ENCODE measurements at regions not wholly inside any gene's neighbourhood (a gene's known extent, or its start where the extent isn't known, plus 50 kb on each side); places are given as distances from the start of the nearest gene placed in this dataset.
"Not testable (repeated sequence)": the region's sequence is repeated elsewhere in the genome, so short reads cannot be mapped to it uniquely, and the experiment has no call there.

DNA sequence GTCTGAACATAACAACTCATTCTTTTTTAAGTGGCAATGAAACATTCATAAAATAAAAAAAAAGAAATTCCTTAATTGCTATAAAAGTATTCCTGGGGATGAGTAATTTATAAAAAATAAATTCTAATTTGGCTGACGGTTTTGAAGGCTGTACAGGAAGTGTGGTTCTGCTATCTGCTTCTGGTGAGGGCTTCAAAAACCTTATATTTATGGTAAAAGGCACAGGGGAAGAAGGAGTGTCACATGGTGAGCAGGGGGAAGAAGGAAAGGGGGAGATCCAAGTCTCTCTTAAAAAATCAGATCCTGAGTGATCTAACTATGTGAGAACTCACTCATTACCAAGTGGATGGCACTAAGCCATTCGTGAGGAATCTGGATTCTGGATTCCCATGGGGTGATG is 539.0 kb downstream of the GOLGA6L6 start:
- DNase-seq (ENCODE audit: low spot score), result not testable (repeated sequence)

DNA sequence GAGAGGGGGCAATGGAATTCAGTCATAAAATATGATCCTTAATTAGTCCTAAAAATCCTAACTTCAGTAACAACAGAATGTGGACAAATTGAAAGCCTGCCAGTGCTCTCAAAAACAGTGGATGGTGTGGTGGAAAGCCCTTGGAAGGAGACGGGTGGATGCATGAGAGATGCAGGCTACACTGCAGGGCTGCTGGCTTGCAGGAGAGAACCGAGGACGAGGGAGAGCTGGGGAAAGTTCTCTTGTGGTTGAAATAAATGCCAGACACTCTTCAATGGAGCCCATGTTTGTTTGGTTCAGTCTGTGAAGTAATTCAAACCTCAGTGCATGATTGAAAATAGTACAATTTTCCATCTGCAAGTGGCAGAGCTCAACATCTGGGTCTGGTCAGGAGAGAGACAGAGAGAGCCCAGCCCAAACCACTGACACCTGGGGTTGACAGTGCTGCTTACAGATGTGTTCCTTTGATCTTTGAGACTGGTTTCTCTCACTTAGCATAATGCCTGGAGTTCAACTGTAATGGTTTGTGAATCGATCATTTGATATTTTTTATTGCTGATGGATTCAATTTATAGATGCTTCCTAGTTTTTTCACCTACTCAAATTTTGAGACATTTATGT is 544.9 kb downstream of the GOLGA6L6 start:
- not testable (repeated sequence) for DNase-seq (ENCODE audit: low spot score)

DNA sequence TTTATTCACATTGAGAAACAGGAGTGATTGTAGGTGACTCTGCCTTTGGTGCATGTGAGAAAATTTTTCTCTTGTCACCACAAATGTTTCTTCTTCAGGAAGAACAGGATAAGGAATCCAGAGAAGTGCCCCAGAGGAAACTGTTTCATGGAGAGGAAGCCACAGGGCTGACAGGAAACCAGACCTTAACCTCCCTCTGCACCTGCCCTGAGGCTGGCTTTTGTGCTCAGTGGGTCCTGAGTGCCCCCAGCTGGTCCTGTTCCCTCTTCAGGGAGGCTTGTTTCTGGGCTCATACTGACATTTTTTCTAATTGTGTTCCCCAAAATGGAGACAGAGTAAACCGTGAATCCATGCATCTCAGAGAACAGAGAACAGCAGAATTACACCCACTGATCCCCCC is 546.3 kb downstream of the GOLGA6L6 start:
- not testable (repeated sequence) for DNase-seq (ENCODE audit: low spot score)

DNA sequence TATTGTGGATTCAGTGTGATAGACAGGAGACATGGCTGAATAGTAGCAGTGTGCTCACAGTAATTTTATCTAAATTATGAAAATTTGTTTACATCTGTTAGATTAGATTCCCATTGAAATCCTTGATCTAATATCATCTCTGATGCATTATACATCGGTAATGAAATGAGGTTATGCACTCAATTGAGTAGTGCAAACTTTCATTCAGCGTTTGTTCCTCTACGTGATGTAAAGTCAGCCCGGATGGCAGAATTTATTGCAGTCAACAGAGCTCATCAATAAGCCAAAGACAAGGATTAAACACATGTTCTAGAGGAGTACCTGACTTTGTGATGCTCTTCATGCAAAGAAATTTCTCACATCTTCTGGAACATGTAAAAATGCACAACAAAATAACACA is 549.2 kb downstream of the GOLGA6L6 start:
- no peak for DNase-seq (ENCODE audit: low spot score)

DNA sequence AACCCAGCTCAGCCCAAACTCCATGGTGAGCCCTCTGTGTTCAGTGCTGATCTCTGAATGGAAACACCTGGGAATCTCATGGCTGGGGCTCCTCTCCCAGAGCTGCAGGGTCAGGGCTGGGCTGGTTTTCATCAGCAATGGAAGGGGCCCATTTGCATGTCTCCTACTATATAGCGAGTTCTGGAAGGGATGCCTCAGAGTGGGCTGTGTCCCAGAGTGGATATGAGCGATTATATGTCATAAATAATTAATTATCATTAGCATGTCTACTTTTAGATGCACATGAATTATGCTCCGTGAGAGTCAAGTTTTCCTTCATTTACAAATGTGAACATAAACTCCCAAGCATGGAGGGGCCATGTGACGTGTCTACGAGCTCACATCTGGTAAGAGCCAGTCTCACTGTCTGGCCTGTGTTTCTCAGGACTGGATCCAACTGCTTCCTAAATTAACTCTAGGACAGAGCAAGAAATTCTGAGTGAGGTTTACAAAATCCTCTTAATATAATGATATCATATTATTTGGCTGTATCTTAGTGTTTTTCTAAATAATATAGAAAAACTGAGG is 553.4 kb downstream of the GOLGA6L6 start:
- no peak for DNase-seq (ENCODE audit: low spot score)

DNA sequence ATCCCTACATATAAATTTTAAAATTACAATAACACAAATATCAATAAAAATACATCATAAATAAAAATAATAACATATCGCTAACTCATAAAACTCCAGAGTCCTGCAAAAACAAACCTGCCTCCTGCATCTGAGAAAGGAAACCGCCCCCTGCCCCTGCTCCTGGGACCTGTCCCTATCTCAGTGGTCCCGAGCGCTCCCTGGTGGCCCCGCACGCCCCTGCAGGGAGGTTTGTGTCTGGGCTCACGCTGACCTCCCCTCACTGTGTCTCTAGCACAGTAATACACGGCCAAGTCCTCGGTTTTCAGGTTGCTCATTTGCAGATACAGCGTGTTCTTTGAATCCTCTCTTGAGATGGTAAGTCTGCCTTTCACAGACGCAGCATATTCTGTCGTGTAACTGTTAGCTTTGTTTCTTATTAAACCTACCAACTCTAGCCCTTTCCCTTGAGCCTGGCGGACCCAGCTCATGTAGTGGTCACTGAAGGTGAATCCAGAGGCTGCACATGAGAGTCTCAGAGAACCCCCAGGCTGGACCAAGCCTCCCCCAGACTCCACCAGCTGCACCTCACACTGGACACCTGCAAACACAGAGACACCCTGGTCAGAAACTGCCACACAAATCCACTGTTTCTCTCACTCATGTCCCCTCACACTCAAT is 554.1 kb downstream of the GOLGA6L6 start:
- no peak for DNase-seq (ENCODE audit: low spot score)

DNA sequence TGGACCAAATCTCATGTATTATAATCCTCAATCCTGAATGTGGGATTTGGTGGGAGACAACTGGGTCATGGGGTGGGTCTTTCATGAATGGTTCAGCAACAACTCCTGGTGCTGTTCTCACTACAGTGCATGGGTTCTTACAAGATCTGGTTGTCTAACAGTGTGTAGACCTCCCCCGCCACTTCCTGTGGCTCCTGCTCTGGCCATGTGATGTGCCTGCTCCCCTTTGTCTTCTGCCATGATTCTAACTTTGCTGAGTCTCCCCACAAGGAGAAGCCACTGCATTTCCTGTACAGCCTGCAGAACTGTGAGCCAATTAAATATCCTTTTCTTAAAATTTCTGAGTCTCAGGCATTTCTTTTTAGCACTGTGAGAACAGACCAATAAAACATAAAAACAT is 557.5 kb downstream of the GOLGA6L6 start:
- DNase-seq (ENCODE audit: low spot score), result no peak

DNA sequence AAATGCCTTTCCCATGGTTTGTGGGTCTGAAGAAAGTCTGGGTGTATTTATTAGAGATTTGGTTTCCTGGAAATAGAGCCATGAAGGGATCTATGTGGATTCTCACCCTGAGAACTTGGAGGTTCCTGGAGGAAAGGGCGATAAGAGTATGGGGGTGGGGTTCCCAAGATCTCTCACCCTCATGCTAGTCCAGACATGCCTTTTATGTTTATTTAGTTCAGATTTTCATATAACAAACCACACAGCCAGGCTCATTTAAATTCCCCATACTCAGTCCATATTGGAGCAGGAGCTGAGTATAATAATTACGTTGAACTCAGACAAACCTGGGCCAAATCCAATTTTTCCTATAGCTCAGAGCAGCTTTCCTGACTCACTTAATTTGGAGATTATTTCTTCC is 566.6 kb downstream of the GOLGA6L6 start:
- no peak for DNase-seq (ENCODE audit: low spot score)

DNA sequence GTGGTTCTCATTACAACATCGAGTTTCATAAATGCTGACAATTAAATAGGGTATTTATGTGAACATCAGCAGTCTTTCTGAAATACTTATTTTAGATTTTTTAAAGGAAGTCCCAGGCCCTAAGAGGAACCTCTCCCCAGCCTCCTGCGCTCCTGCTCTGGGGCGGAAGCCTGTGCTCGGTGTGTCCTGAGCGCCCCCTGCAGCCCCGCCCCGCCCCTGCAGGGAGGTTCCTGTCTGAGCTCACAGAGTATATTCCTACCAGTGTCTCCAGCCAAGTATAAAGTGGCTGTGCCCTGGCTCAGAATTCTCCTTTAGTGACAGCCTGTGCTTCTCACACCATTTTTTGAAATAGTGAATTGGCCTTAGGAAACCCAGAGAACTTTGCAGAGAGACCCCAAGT is 567.9 kb downstream of the GOLGA6L6 start:
- DNase-seq (ENCODE audit: low spot score), result no peak

DNA sequence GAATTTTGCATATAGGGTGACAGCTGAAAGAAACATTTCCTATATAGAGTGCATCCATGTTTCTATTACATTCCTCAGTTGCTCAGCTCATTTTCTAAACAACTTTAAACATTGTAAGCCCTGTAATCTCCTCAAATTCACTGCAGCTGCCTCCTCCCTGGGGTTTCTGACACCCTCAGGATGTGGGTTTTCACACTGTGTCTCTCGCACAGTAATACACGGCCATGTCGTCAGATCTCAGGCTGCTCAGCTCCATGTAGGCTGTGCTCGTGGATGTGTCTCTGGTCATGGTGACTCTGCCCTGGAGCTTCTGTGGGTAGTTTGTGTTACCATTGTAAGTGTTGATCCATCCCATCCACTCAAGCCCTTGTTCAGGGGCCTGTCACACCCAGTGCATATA is 569.0 kb downstream of the GOLGA6L6 start:
- DNase-seq (ENCODE audit: low spot score), result not testable (repeated sequence)

DNA sequence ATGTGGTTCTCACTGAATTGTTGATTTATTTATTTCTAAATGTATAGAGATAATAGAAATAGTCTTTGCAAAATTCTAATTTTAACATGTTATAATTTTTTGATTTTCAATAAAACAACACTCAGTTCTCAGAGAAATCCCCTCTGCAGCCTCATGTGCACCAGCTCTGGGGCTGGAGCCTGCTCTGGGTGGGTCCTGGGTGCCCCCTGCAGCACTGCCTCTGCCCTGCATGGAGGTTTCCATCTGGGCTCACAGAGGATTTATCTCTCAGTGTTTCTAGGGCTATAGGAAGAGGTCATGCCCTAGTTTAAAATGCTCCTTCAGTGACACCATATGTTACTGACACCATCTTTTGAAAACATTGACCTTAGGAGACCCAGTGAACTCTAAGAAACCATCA is 576.0 kb downstream of the GOLGA6L6 start:
- DNase-seq (ENCODE audit: low spot score), result not testable (repeated sequence)

DNA sequence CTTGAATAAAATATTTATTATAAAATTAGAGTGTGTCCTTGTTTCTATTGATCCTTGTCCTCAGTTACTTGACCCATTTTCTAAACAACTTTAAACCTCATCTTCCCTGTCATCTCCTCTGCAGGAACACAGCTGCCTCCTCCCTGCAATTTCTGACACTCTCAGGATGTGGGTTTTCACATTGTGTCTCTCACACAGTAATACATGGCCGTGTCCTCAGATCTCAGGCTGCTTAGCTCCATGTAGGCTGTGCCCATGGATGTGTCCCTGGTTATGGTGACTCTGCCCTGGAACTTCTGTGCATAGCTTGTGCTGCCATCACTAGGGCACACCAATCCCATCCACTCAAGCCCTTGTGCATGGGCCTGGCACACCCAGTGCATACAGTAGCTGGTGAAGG is 577.1 kb downstream of the GOLGA6L6 start:
- not testable (repeated sequence) for DNase-seq (ENCODE audit: low spot score)

DNA sequence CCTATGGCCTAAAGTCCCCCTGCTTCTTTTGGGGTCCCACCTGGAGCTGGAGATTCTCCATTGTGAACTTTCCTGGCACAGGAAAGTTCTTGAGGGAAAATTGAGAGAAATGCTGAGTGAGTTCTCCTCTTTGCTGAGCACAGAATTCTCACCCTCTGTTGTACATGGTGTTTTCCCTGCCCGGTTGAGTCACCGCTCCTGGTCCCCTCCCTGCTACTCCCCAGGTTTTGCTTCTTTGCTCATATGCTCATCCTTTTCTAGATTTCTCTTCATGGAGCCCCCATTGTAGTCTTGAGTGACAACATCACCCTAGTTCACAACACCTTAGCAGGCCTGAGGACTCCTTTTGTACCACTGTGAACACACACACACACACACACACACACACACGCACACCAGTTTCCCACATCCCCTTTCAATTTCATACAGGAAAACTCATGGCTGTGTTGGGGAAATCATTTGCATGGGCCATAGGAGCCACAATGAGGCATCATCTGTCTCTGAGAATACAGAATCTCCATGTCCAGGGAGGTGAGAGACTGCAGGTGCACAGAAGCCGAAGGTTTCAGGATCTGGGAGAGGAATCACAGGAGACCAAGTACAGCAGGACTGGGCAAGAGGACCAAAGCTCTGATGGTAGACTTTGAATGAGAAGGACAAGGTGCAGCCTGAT is 585.3 kb downstream of the GOLGA6L6 start:
- no peak for DNase-seq (ENCODE audit: low spot score)

DNA sequence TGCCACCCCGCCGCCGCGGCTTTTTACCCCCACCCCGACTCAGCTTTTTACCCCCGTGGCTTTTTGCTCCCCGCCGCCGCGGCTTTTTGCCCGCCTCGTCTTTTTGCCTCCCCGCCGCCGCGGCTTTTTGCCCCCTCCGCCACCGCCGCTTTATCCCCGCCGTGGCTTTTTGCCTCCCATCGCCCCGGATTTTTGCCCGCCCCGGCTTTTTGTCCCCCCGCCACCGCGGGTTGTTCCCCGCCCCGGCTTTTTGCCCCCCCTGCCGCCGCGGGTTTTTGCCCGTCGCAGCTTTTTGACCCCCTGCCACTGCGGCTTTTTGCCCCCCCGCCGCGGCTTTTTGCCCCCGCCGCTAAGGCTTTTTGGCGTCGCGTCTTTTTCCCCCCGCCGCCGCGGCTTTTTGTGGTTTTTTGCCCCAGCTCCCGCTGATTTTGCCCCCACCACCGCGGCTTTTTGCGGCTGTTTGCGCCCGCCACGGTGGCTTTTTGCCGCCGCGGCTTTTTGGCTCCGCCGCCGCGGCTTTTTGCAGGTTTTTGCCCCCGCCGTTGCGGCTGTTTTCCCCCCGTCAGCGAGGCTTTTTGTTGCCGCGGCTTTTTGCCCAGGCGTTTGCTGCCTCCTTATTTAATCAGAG is 597.2 kb downstream of the GOLGA6L6 start:
- DNase-seq (ENCODE audit: low spot score), result no peak

DNA sequence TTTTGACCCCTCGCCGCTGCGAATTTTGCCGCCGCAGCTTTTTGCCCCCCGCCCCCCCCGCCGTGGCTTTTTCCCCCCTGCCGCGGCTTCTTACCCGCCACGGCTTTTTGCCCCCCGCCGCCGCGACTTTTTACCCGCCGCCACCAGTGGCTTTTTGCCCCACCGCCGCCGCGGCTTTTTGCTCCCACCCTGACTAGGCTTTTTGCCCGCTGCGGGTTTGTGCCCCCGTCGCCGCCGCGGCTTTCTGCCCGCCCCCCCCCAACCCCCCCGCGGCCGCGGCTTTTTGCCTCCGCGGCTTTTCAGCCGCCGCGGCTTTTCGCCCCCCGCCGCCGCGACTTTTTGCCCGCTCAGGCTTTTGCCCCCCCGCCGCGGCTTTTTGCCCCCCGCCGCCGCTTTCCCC is 598.1 kb downstream of the GOLGA6L6 start:
- DNase-seq (ENCODE audit: low spot score), result no peak

DNA sequence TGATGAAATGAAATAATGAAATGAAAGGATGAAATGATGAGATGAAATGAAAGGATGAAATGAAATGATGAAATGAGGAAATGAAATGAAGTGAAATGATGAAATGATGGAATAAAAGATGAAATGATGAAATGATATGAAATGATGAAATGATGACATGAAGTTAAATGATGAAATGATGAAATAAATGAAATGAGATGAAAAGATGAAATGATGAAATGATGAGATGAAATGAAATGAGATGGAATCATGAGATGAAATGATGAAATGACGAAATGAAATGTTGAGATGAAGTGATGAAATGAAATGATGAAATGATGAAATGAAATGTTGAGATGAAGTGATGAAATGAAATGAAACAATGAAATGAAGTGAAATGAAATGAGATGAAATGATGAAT is 638.3 kb downstream of the GOLGA6L6 start:
- DNase-seq (ENCODE audit: low spot score), result not testable (repeated sequence)

DNA sequence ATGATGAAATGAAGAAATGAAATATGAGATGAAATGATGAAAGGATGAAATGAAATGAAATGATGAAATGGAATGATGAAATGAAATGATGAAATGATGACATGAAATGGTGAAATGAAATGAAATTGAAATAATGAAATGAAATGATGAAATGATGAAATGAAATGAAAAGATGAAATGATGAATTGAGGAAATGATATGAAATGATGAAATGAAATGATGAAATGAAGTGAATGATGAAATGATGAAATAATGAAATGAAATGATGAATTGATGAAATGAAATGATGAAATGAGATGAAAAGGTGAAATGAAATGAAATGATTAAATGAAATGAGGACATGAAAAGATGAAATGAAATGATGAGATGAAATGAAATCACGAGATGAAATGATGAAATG is 639.2 kb downstream of the GOLGA6L6 start:
- not testable (repeated sequence) for DNase-seq (ENCODE audit: low spot score)

DNA sequence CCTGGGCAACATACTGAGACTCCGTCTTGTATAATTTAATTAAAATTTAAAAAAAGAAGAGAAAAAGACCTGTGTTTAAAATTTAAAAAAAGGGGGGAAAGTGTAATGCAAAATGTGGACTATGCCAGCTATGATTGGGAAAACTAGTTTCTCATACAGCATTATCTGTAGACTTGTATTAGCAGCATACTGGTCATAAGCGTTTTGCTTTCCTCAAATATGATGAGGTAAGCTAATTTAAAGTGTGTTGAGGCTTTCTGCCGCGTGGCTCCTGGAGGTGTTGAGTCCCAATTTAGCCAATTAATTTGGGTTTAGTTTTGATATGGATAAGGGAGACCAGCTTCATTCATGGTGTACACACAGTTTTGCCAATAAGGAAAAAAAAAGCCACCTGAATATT is 640.2 kb downstream of the GOLGA6L6 start:
- not testable (repeated sequence) for DNase-seq (ENCODE audit: low spot score)

DNA sequence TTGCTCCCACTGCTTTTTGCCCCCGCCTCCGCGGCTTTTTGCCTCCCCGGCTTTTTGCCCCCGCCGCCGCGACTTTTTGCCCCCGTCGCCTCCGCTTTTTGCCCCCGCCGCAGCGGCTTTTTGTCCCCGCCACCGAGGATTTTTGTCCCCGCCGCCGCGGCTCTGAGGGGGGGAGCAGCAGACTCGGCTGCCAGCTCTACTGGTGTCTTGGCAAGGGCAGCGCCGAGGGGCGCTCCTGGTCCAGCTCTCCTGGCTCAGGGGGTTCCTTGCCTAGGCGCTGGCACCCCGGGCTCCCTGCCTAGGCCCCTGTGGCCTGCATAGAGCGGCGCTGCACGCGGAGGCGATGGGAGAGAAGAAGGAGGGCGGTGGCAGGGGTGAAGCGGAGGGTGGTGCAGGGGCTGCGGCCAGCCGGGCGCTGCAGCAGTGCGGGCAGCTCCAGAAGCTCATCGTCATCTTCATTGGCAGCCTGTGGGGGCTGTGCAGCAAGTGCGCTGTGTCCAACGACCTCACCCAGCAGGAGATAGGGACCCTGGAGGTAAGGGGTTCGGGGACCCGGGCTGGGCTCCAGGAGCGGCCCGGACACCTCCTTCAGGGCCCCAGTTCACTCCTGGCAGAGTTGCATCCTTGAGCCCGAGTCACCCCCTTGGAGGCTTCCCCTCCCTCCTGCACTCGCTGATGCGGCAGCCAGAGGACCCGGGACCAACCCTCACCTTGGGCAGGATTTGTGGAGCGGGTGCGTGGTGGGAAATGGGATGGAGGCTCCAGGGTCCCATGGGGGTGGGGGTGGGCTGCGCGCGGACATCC is 642.4 kb downstream of the GOLGA6L6 start:
- no peak for DNase-seq (ENCODE audit: low spot score)

DNA sequence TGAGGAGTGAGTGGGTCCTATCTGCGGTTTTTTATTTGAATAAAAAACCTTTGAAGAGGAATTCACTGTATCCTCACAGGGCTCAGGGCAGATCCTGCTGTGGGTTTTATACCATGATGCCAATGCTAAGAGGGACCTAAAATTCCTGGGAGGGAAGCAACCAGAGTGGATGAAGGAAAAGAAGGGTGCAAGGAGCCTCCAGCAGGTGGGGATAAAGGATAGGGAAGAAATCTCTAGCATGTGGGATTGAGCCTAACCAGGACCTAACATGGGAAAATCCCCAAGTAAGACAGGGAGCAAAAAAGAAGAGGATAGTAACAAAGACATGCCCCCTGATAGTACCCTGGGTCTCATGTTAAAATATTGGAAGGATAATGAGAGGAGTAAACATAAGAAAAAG is 652.8 kb downstream of the GOLGA6L6 start:
- not testable (repeated sequence) for DNase-seq (ENCODE audit: low spot score)

DNA sequence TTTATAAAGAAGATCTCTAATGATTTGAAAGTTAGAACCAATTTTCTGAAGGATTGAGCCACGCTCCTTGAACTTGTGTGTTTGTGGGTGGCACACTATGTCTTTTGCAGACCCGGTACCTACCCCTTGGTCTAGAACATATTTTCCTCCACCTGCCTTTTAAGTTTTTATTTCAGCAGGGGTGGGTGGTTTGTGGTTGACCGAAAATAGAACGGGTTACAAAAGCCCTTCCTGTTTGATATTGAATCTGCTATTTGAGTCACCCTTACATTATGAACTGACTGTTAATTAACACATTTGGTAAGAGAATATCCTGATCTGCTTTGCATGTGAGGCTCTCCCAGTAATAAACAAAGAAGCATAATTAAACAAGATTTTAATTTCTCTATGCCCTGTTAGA is 697.5 kb downstream of the GOLGA6L6 start:
- DNase-seq (ENCODE audit: low spot score), result not testable (repeated sequence)

Data from AG20443 (cell line).